Gastrocnemius medialis (tissue), 4 donors: ENCODE measurements at regions not wholly inside any gene's neighbourhood (a gene's known extent, or its start where the extent isn't known, plus 50 kb on each side); places are given as distances from the start of the nearest gene placed in this dataset.

Experiments
- ATAC-seq, 2 donors: fragments of 150-250 bp; one replicate each; pipeline ENCODE4 v1.9.1; 2016
- DNase-seq, 2 donors: peaks; one replicate each; pipeline ENCODE4 v3.0.0-alpha.2; 2019
- H3K27ac ChIP-seq, 4 donors: fragments of 200-600 bp; sonication (generic); 1 replicate in 1 of 4; 2 replicates in 3 of 4; pipeline ENCODE4 v1.5.1; 2016 to 2018; ENCODE audit warnings: mild to moderate bottlenecking in 2 of 4, moderate library complexity in 1 of 4
- H3K27me3 ChIP-seq, 3 donors: fragments of 200-600 bp; sonication (generic) in 2 of 3; 1 replicate in 1 of 3; 2 replicates in 2 of 3; pipeline versions ENCODE4 v1.5.1 to v1.6.0; 2016 to 2019; ENCODE audit warnings: mild to moderate bottlenecking in 1 of 3, moderate library complexity in 1 of 3
- H3K36me3 ChIP-seq, 2 donors: fragments of 200-600 bp; sonication (generic) in 1 of 2; one replicate each; pipeline ENCODE4 v1.5.1; 2017 to 2018
- H3K4me1 ChIP-seq, 2 donors: fragments of 200-600 bp; sonication (generic) in 1 of 2; one replicate each; pipeline ENCODE4 v1.5.1; 2016 to 2017; ENCODE audit warnings: mild to moderate bottlenecking in 2 of 2
- H3K4me3 ChIP-seq, 4 donors: fragments of 200-600 bp; sonication (generic) in 3 of 4; 1 replicate in 1 of 4; 2 replicates in 3 of 4; pipeline ENCODE4 v1.5.1; 2016 to 2019; ENCODE audit warnings: mild to moderate bottlenecking in 2 of 4
- H3K9me3 ChIP-seq, 3 donors: fragments of 200-600 bp; sonication (generic) in 2 of 3; 1 replicate in 1 of 3; 2 replicates in 2 of 3; pipeline ENCODE4 v1.5.1; 2016 to 2019
- CTCF ChIP-seq, 5 experiments: fragments of 450-650 bp in 3 of 5; fragments of 200-600 bp in 2 of 5; sonication (generic) in 2 of 5; IDR thresholded peaks in 4 of 5; conservative IDR thresholded peaks in 1 of 5; 1 replicate in 4 of 5; 2 replicates in 1 of 5; pipeline ENCODE4 v1.5.1; 2016 to 2019; ENCODE audit warnings: antibody characterized with exemption in 5 of 5, mild to moderate bottlenecking in 3 of 5, moderate library complexity in 3 of 5
- POLR2A ChIP-seq, 2 donors: fragments of 450-650 bp; IDR thresholded peaks; one replicate each; pipeline ENCODE4 v1.6.1; 2017; ENCODE audit warnings: antibody characterized with exemption in 2 of 2, mild to moderate bottlenecking in 2 of 2, moderate library complexity in 2 of 2
- in situ Hi-C, 4 donors: fragments of 200-750 bp; cut with MboI; loops; one replicate each; pipeline versions ENCODE4 v1.15.0 to v1.8.0; 2017; ENCODE audit warnings: low sequenced_read_pairs in 4 of 4
- intact Hi-C: fragments of 100-400 bp; cut with DNase I; formaldehyde crosslinking; loops from one replicate; pipeline ENCODE4 v1.15.1; 2023; ENCODE audit warnings: low total_unique reads

DNA sequence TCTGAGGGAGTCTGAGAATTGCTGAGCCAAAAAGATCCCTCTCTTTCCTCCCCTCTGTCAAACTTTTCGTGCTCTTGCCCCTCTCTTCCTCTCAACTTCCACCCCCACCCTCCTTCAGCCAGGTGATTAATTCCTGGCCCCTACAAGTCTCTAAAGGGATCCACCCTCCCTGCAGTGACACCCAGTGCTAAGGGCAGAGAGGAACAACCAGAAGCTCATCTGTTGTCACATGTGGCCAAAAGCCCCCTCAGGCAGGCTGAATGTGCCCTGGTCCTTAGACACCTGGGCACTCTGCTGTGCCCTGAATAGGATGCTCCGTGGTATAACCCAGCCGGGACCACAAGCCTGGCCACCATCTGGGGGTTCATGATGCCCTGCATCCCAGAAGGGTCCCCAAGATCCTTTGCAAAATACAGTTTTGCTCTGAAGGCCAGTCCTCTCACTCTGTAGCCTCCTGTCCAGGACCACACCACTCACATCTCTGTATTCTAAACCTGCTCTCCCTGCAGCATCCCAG is 234.4 kb downstream of the BCL11A start:
- Histone ChIP-seq H3K4me3 (no peak overlapping the region), H3K27me3 (peaks cover 0 to 4% (median 0%) of the 10 kb centered on the region in 3 donors), H3K4me1 (peaks cover 0 to 9% of the 10 kb centered on the region in 2 donors), H3K36me3 (no peaks in the 10 kb centered on the region), H3K9me3 (no peaks in the 10 kb centered on the region), H3K27ac (no peak overlapping the region)
- DNase-seq, result no peak
- in situ Hi-C loops (no loop called here), intact Hi-C loops (no loop called here)
- ATAC-seq, result no peak
- TF ChIP-seq POLR2A (IDR thresholded peaks at IDR 0.05), result no peak
- no peak for TF ChIP-seq CTCF (IDR thresholded peaks at IDR 0.05 in 4 of 5, conservative IDR thresholded peaks at IDR 0.05 in 1 of 5)

- H3K4me1 ChIP-seq, result peaks cover 0 to 9% of the 10 kb centered on the region in 2 donors
- no peak overlapping the region for H3K27ac ChIP-seq
- H3K27me3 ChIP-seq, result peaks cover 0 to 4% (median 0%) of the 10 kb centered on the region in 3 donors
- no peak overlapping the region for H3K4me3 ChIP-seq
- DNase-seq (no peak), ATAC-seq (no peak)
- intact Hi-C loops, result no loop called here
- no peaks in the 10 kb centered on the region for H3K36me3 ChIP-seq
- TF ChIP-seq CTCF (IDR thresholded peaks at IDR 0.05 in 4 of 5, conservative IDR thresholded peaks at IDR 0.05 in 1 of 5), result no peak
- no peak for TF ChIP-seq POLR2A (IDR thresholded peaks at IDR 0.05)
- in situ Hi-C loops, result no loop called here
- H3K9me3 ChIP-seq, result no peaks in the 10 kb centered on the region
These were observed 234.9 kb downstream of the BCL11A start for GRCh38 chr2:60318544-60318943.

GRCh38 chr2:60317844-60318243 is 235.6 kb downstream of the BCL11A start:
- ATAC-seq (no peak), DNase-seq (no peak)
- no peak for TF ChIP-seq POLR2A (IDR thresholded peaks at IDR 0.05)
- TF ChIP-seq CTCF (IDR thresholded peaks at IDR 0.05 in 4 of 5, conservative IDR thresholded peaks at IDR 0.05 in 1 of 5), result no peak
- H3K4me3 ChIP-seq, result peak overlapping the region in 1 of 4 donors; percentile 13
- in situ Hi-C loops (no loop called here), intact Hi-C loops (no loop called here)
- no peaks in the 10 kb centered on the region for H3K9me3 ChIP-seq
- H3K36me3 ChIP-seq, result no peaks in the 10 kb centered on the region
- peaks cover 0 to 9% of the 10 kb centered on the region in 2 donors for H3K4me1 ChIP-seq
- H3K27me3 ChIP-seq, result peaks cover 0 to 4% (median 0%) of the 10 kb centered on the region in 3 donors
- no peak overlapping the region for H3K27ac ChIP-seq

- intact Hi-C loops, result no loop called here
- peaks cover 0 to 4% (median 0%) of the 10 kb centered on the region in 3 donors for H3K27me3 ChIP-seq
These were observed 236.4 kb downstream of the BCL11A start for GRCh38 chr2:60317034-60317386.

More at GRCh38 chr2:60317034-60317386, 236.4 kb downstream of the BCL11A start:
- Histone ChIP-seq H3K27ac (no peak overlapping the region), H3K36me3 (no peaks in the 10 kb centered on the region), H3K9me3 (no peaks in the 10 kb centered on the region), H3K4me1 (peaks cover 0 to 9% of the 10 kb centered on the region in 2 donors), H3K4me3 (no peak overlapping the region)
- ATAC-seq, result no peak
- in situ Hi-C loops, result no loop called here
- no peak for TF ChIP-seq CTCF (IDR thresholded peaks at IDR 0.05 in 4 of 5, conservative IDR thresholded peaks at IDR 0.05 in 1 of 5)
- TF ChIP-seq POLR2A (IDR thresholded peaks at IDR 0.05), result no peak
- DNase-seq, result no peak
